ENCODE measurements at regions not wholly inside any gene's neighbourhood (a gene's known extent, or its start where the extent isn't known, plus 50 kb on each side); places are given as distances from the start of the nearest gene placed in this dataset.
A peak's percentile ranks its signal among the peaks of the same experiment; 100 is the strongest.
"Not testable (repeated sequence)": the region's sequence is repeated elsewhere in the genome, so short reads cannot be mapped to it uniquely, and the experiment has no call there.

DNA sequence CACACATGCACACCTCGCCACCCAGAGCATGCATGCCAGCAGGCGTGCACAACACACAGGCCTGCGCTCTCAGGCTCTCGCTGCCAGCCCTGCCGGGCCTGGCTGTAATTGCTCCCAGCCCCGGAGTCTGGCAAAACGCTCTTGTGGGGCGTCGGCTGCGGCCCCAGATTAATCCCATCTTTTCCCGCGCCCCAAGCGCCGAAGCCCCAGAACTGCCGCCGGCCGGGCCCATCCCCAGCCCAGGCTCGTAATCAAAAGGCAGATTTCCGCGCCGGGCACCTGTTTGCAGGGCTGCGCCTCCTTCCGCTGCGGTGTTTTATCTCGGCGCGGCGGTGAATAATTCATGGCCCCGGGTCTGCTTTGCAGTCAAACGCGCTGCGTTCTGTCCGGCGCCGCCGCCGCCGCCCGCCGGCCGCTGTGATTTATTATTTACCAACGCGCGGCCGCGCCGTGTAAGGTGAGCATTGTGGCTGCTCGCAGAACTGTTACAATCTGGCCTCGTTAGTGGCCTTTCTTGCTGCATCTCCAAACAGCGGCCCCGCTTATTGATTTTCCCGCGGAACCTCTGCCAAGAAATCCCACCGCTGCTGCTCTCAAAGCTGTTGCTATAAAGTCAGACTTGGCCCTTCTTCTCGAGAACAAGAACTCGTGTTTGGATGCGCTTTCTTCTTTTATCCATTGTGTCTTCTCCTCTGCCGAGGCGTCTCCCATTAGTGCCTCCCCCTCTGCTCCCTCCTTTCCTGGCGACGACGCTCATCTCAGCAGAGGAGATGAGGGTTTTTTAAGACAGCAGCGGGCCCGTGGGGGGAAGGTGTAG lies 126.1 kb downstream of the IRX5 start:
- H3K4me3 ChIP-seq (ENCODE audit: low read depth, low read length), result peak overlapping the region; percentile 28
- no peak for DNase-seq (ENCODE audit: low read depth)

DNA sequence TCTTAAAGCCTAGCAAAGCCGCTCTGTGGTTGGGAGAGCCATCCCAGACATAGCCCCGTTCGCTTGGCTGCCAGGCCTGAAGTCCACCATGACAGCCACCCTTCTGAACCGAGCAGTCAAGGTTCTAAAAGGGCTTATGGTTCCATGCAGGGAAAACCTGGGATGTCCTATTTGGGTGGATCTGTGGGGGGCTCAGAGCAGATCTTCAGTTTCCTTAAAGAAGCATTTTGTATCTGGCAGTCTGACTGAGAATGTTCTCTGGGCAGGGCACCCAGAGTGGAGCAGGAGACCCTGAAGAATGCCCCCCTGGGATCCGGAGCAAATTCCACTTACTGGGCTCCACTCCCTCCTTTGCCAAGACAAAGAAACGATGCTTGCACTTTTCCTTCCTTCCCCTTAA lies 127.2 kb downstream of the IRX5 start:
- DNase-seq (ENCODE audit: low read depth), result no peak
- H3K4me3 ChIP-seq (ENCODE audit: low read depth, low read length), result no peak overlapping the region

DNA sequence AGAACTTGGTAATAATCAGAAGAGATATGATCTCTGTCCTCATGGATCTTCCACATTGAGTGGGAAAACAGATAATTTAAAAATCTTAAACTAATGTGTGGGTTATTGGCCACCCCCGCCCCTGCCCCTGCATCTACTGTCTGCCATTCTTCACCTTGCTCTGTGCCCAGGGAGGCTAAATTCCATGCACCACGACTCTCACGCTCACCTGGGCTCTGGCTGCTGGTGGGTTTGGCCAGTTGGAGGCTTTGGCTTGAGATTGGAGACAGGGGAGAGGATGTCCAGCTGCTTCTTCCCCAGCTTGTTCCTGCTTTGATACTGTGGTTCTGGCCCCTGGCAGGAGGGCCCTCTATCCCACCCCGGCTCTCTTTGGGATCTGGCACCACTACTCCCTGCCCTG lies 127.9 kb downstream of the IRX5 start:
- no peak overlapping the region for H3K4me3 ChIP-seq (ENCODE audit: low read depth, low read length)

DNA sequence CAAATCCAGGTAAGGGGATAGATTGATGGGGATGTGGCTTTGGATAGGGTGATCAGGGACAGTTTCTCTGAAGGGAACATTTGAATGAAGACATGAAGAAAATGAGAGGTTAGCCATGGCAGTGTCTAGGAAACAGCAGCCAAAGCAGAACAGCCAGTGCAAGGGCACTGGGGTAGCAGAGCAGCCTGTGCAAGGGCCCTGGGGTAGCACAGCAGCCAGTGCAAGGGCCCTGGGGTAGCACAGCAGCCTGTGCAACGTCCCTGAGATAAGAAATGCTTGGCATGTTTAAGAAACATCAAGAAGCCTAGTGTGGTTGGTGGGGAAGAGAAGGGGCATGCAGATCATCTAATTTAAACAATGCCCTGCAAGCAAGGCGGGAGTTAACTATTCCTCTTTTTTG lies 128.5 kb downstream of the IRX5 start:
- no peak overlapping the region for H3K4me3 ChIP-seq (ENCODE audit: low read depth, low read length)
- DNase-seq (ENCODE audit: low read depth), result no peak

More for the DNA sequence above, 127.9 kb downstream of the IRX5 start:
- no peak for DNase-seq (ENCODE audit: low read depth)

DNA sequence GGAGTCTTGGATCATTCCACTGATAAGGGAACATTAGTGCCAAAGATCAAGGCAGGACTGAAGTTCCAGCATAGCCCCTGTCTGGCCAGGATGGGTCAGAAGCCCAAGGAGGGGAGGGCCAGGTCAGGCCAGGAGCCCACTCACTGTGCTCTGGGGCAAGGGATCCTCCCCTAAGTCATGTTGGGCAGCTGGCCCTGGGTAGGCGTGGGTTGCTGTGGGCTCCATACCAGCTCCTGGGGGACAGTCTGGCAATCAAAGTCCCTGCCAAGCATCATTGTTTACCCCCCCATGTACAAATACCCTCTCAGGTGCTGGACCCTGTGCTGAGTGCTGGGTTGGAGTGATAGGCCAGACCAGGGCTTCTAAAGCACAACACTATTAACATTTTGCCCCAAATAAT lies 130.5 kb downstream of the IRX5 start:
- no peak overlapping the region for H3K4me3 ChIP-seq (ENCODE audit: low read depth, low read length)
- no peak for DNase-seq (ENCODE audit: low read depth)

DNA sequence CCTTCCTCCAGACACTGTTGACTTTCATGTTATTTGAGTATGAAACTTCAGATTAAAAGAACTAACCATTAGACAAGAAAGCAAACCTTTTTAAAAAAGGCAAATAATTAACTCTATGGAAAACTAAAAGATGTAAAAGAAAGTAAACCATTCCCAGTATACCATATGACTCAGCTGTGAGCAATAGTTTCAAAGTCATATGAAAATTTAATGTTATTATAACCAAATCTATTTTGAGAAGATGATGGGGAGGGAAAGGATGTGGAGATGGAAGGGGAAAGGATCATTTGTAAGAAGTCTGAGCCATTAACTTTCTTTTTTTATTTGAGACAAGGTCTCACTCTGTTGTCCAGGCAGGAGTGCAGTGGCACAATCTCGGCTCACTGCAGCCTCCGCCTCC lies 131.8 kb downstream of the IRX5 start:
- H3K4me3 ChIP-seq (ENCODE audit: low read depth, low read length), result no peak overlapping the region
- no peak for DNase-seq (ENCODE audit: low read depth)

DNA sequence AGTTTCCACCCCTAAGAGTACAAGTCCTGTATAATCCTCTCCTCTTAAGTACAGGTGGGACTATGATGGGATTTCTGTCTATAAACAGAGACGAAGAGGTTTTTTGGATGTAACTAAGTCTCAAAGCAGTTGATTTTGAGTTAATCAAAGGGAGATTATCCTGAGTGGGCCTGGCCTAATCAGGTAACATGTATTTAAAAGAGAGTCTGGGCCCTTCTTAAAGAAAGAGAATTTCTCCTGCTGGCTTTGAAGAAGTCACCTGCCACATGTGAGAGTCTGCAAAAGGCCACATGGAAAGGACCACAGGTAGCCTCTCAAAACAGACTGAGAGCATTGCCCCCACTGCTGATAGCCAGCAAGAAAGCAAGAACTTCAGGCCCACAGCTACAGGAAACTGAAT lies 142.3 kb downstream of the IRX5 start:
- no peak for DNase-seq (ENCODE audit: low read depth)
- H3K4me3 ChIP-seq (ENCODE audit: low read depth, low read length), result no peak overlapping the region

DNA sequence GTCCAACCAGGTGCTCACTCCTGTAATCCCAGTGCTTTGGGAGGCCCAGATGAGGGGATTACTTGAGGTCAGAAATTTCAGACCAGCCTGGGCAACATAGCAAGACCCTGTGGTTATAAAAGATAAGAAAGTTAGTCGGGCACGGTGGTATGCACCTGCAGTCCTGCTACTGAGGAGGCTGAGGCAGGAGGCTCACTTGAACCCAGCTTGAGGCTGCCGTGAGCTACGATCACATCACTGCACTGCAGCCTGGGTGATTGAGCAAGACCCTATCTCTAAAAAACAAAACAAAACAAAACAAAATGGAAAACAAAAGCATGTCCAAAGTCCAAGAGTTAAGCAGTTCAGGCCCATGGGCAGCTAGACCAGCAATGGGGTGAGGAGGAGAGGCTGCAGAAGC lies 143.2 kb downstream of the IRX5 start:
- no peak for DNase-seq (ENCODE audit: low read depth)
- H3K4me3 ChIP-seq (ENCODE audit: low read depth, low read length), result no peak overlapping the region

DNA sequence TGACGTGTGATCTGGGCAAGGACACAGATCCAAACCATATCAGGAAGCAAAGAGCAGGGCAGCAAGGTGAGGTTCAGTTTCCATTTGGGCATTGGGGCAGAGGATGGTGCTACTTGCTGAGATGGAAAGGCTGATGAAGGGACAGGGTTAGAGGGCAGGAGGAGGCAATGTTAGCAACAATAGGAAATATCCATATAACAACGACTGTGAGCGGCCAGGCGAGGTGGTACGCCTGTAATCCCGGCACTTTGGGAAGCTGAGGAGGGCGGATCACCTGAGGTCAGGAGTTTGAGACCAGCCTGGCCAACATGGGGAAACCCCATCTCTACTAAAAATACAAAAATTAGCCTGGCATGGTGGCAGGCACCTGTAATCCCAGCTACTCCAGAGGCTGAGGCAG lies 144.5 kb downstream of the IRX5 start:
- DNase-seq (ENCODE audit: low read depth); H3K4me3 ChIP-seq (ENCODE audit: low read depth, low read length): not testable (repeated sequence)

DNA sequence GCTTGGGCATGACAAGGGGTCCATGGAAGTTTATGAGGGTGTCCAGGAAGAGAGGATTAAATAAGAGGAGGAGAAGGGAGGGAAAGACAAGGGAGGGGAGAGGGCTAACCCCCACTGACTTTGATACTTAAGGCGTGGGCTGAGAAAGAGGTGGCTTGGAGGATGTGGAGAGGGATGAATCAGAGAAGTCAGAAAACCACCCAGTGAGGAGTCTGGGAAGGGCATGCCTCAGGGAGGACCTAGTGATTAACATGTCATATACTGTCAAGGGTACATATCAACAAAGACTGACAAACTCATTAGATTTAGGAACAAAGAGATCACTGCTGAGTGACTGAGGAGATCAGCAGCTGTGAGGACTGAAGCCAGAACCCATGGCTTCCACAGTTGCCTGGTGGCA lies 145.4 kb downstream of the IRX5 start:
- H3K4me3 ChIP-seq (ENCODE audit: low read depth, low read length), result no peak overlapping the region
- no peak for DNase-seq (ENCODE audit: low read depth)

DNA sequence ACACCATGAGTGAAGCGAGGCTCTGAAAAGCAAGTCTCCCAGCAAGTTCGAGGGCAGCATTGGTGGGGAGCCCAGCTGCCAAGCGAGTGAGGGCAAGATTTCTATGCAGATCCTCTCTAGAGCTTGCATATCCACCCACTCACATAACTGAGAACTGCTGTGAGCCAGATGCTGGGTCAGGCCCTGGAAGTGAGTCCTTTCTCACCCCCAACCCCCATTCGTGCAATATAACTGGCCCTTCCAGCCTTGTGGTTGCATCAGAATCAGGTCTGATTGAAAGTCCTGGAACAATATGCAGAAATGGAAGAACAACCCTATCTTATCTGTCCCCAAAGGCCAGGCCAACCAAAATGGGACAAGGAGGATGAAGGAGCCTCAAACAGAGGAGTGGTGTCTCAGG lies 146.6 kb downstream of the IRX5 start:
- no peak for DNase-seq (ENCODE audit: low read depth)
- no peak overlapping the region for H3K4me3 ChIP-seq (ENCODE audit: low read depth, low read length)

DNA sequence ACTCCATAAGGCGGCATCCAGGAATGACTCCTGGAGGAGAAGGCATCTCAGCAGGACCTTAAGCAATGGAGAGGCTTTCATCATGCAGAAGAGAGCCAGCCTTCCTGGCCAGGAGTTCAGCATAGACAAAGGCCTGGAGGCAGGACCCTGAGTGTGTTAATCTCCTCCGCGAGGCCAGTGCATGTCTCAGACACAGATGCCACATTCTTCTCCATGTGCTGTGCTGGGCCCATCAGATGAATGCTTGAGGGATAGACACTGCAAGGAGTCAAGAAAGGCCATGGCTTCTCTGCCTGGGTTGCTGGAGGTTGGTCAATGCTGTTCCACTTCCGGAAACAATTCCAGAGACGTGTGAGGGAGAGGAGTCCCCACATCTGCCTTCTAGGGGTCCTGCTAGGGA lies 147.5 kb downstream of the IRX5 start:
- no peak for DNase-seq (ENCODE audit: low read depth)
- H3K4me3 ChIP-seq (ENCODE audit: low read depth, low read length), result no peak overlapping the region

DNA sequence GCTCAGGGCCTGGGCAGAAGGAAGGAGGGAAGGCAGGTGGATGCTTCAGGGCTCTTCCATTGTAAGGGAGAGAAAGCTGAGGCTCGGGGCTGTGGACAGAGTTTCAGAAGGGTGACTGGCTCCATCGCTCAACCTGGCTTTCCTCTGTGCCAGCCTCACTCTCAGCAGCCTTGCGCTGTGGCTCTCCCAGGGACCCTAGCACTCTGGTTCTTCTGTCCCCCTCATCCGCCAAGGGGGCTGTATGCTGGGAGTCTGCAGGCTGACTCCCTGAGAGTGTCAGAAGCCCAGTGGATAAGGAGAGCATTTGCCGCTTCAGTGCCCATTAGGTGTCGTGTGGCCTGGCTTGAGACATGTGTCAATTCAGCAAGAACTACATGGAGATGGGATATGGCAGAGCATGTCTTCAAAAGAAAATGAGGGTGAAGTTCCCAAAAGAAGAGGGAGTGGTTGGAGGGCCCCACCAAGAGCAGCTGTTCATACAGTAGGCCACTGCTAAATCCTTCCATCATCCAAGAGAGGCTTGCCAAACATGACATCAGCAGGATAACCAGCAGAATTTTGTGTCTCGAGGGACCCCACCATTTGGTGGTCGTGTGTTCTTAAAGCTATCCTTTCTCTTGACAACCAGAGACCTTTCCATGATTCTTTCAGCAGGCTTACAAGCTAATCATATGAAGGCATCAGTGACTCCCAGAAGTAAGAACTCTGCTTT lies 148.2 kb downstream of the IRX5 start:
- H3K4me3 ChIP-seq (ENCODE audit: low read depth, low read length), result no peak overlapping the region
- DNase-seq (ENCODE audit: low read depth), result no peak

DNA sequence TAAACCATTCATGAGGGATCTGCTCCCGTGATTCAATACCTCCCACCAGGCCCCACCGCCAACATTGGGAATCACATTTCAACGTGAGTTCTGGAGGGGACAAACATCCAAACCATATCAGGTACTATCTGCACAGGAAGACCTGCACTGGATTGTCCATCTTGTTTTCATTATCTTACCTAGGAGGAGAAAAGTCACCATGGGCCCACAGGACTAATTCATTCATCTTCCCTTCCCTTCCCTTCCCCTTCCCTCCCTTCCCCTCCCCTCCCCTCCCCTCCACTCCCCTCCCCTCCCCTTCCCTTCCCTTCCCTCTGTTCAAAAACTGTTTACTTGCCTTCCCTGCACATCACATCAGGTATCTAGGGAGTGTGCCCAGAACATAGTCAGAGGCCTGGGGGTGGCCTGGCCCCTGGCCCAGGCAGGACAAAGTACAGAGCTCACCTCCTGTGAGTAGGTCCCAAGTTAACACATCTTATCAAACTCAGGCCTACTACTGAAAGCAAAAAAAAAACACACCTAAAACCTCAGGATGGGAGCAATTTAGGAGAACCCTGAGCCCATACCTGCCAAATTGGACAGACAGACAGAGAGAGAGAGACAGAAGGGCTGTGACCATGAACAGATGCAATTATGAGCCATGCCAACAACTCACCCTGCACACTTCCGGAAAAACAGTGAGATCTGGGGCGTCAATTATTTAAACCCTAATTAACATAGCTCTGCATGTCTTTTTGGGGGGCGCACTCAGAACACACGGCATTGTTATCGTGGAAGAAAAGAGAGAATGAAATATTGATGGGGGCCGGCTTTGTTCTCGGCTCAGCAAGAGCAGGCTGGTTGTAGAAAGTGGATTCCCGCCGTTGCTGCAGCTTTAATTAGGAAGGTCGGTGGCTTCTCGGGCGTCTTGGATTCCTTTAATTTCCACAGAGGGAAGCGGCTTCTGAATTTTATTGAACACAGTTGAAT lies 151.2 kb downstream of the IRX5 start:
- H3K4me3 ChIP-seq (ENCODE audit: low read depth, low read length), result no peak overlapping the region
- no peak for DNase-seq (ENCODE audit: low read depth)

DNA sequence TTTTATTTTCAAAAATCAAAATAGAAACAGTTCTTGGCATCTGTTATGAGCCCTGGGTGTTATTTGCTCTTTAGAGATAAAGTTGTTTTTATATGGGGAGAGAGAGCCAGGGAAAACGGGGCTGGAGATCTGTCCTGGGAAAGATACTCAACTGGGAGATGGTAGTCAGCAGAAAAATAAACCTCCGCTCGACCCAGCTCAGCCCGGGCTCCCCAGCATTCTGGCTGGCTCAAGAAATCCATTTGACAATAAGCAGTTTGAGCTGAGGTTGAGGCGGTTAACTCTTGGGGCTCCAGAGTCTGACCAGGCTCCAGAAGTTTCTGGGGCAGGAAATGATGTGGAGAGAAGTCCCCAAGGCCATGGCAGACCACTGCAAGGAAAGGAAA lies 151.9 kb downstream of the IRX5 start:
- no peak for DNase-seq (ENCODE audit: low read depth)
- H3K4me3 ChIP-seq (ENCODE audit: low read depth, low read length), result no peak overlapping the region

DNA sequence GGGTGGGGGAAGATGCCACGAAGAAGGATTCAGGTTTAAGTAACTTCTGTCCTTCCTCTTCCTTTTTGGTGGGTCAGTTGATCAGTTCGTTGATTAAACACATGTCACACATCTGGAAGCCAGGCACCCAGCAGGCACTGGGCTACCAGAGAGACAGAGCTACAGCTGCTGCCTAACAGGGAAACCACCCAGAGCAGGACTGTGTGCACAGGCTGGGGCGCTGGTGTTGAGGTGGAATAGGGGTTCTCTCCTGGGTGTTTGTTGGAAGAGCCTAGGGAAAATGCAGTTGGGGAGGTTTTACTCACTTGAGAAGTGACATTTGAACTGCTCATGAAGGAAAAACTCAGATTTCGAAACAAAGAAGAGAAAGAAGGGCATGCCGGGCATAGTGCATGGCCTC lies 152.4 kb downstream of the IRX5 start:
- no peak overlapping the region for H3K4me3 ChIP-seq (ENCODE audit: low read depth, low read length)
- DNase-seq (ENCODE audit: low read depth), result no peak

DNA sequence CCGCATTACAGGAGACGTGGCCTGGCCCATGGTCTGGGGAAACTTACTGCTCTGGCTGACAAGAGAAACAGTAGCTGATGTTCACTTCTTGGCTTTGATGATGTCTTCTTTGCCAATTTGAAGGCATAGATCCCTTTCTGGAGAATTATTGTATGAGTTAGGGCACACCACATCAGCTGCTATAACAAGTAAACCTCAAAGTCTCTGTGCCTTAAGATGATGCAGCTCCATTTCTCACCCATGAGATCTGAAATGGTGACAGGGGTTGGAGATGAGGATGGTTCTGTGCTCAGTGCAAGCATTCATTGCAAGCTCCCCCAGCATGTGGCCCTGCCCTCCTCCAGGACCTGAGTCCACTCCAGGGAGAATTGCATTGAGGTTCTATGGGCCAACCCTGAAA lies 157.4 kb downstream of the IRX5 start:
- DNase-seq (ENCODE audit: low read depth), result no peak
- H3K4me3 ChIP-seq (ENCODE audit: low read depth, low read length), result no peak overlapping the region

DNA sequence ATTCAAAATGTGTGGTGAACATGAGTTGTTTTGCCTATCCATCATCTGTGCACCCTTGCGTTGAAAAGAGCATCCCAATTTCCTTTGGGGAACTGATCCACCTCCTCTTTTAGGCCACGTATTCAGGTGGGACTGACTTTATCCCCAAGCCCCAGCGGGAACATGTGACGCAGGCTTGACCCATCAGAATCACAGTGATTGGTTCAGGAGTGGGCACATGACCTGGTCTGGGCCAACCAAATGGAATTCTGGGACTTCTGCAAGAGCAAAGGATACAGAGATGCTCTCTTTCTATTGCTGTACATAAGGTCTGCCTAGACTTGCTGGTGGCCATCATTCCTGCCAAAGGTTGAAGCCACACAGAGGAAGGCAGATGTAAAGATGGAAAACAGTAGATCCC lies 158.9 kb downstream of the IRX5 start:
- DNase-seq (ENCODE audit: low read depth), result no peak
- no peak overlapping the region for H3K4me3 ChIP-seq (ENCODE audit: low read depth, low read length)

DNA sequence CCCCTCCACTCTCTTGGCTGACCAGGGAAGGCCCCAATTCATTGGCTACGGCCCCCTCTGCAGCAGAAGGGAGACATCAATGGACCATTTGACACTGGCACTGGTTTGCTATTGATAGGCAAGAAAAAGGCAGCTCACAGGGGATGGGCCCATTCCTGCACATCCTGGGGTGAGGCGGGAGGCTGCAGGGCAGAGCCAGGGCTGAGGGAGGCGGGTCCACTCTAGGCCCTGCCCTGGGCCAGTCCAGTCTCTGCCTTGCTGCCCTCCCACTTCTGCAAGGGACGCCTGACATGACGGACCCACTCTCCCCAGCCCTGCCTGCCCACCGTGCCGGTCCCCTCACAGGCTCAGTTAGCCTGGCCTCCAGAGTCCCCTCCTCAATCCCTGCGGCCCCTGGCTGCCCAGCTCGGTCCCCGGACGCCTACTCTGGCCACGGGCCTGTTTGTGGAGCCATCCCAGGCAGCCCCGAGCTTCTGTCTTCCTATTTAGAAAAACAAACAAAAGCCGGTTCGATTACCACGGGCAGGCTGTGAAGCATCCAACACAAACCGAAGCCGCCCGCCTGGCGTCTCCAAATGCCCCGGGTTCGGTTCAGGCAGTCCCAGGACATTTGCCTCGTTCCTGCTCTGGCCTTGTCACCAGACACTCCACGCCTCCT lies 160.7 kb downstream of the IRX5 start:
- no peak overlapping the region for H3K4me3 ChIP-seq (ENCODE audit: low read depth, low read length)
- no peak for DNase-seq (ENCODE audit: low read depth)

DNA sequence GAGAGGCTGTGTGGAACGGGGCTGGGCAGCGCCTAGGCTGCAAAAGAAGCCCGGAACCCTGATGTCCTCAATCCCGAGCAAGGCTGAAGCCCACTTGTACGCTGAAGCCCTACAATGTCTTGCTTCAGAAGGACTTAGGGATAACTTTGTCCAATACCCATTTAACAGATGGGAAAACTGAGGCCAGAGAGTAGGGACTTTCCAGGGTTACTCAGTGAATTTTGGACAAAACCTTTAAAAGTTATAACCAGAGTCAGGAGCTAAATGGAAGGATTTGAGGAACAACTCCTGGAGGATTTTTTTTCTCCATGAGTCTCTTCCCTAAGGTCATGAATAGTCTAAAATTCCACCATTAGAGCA lies 161.2 kb downstream of the IRX5 start:
- no peak overlapping the region for H3K4me3 ChIP-seq (ENCODE audit: low read depth, low read length)
- no peak for DNase-seq (ENCODE audit: low read depth)

All from skeletal muscle cell (primary cell).